Panc1 (cell line): ENCODE measurements at regions not wholly inside any gene's neighbourhood (a gene's known extent, or its start where the extent isn't known, plus 50 kb on each side); places are given as distances from the start of the nearest gene placed in this dataset.

Experiments
- ATAC-seq: fragments of 200-7000 bp; cut with Tn5 transposase; 2 replicates; pipeline ENCODE4 v1.9.1; 2020; ENCODE audit warnings: mild to moderate bottlenecking, moderate library complexity
- BruUV-seq: library from RNA; stranded (reverse); fragments of 400-500 nt; replicated peaks from 2 replicates; lab custom pipeline; 2021; lab: Mats Ljungman, UMichigan
- CTCF ChIA-PET: fragments of 300-600 bp; sonication (Branson Sonifier 250); formaldehyde crosslinking; loops from one replicate; lab custom pipeline; 2022; ENCODE audit warnings: antibody characterized with exemption; lab: Charles Lee
- POLR2A ChIA-PET: fragments of 300-600 bp; sonication (Branson Sonifier 250); formaldehyde crosslinking; loops from one replicate; lab custom pipeline; 2022; ENCODE audit warnings: antibody characterized with exemption; lab: Charles Lee
- DNase-seq: peaks from one replicate; pipeline ENCODE4 v3.0.0-alpha.2; 2010; ENCODE audit warnings: low read depth, low spot score
- H3K27ac ChIP-seq: 2 replicates; pipeline ENCODE4 v1.5.1; 2011; ENCODE audit warnings: mild to moderate bottlenecking, low read length, inconsistent platforms
- H3K27me3 ChIP-seq: fragments of 200-500 bp; sonication (Bioruptor generic); 2 replicates; pipeline ENCODE4 v1.6.0; 2014; ENCODE audit warnings: low read length, inconsistent platforms; ENCODE audit not compliant: control insufficient read depth, insufficient read depth
- H3K36me3 ChIP-seq: fragments of 200-500 bp; sonication (Bioruptor generic); 2 replicates; pipeline ENCODE4 v1.5.1; 2014; ENCODE audit warnings: inconsistent platforms, mild to moderate bottlenecking, low read length, moderate library complexity; ENCODE audit not compliant: control insufficient read depth, insufficient read depth
- H3K4me1 ChIP-seq: 2 replicates; pipeline ENCODE4 v1.5.1; 2011; ENCODE audit warnings: inconsistent platforms, mild to moderate bottlenecking, low read length, moderate library complexity; ENCODE audit not compliant: control insufficient read depth, insufficient read depth
- H3K4me3 ChIP-seq, 2 experiments: 2 replicates each; pipeline ENCODE4 v1.5.1; 2011 to 2012; ENCODE audit warnings: low read depth in 2 of 2, low read length in 2 of 2, mild to moderate bottlenecking in 2 of 2, inconsistent platforms in 1 of 2, moderate library complexity in 1 of 2
- H3K9me3 ChIP-seq: fragments of 200-500 bp; sonication (Bioruptor generic); 2 replicates; pipeline ENCODE4 v1.5.1; 2014; ENCODE audit warnings: low read depth, mild to moderate bottlenecking, inconsistent platforms, low read length, moderate library complexity; ENCODE audit not compliant: control insufficient read depth, insufficient read depth
- POLR2AphosphoS5 ChIP-seq: IDR thresholded peaks from 2 replicates; pipeline ENCODE4 v1.6.1; 2012; ENCODE audit warnings: mild to moderate bottlenecking, low read depth, low read length, moderate library complexity
- REST ChIP-seq, 2 experiments: IDR thresholded peaks; 2 replicates each; pipeline ENCODE4 v1.6.1; 2011 to 2012; ENCODE audit warnings: low read depth in 2 of 2, control low read depth in 1 of 2, low read length in 1 of 2, mild to moderate bottlenecking in 1 of 2, moderate library complexity in 1 of 2; ENCODE audit not compliant: insufficient read depth in 1 of 2
- SIN3A ChIP-seq: IDR thresholded peaks from 2 replicates; pipeline ENCODE4 v1.6.1; 2012; ENCODE audit warnings: low read depth, mild to moderate bottlenecking, low read length, moderate library complexity, borderline replicate concordance; ENCODE audit not compliant: insufficient read depth
- TCF7L2 ChIP-seq: IDR thresholded peaks from 2 replicates; pipeline ENCODE4 v1.6.1; 2011; ENCODE audit warnings: mild to moderate bottlenecking, low read depth, low read length, inconsistent platforms
- in situ Hi-C: cut with HindIII; loops from 2 replicates; pipeline ENCODE4 v1.10.0; 2016; ENCODE audit warnings: low sequenced_read_pairs, low pct_unique_long_range_greater_than_20kb
- intact Hi-C: fragments of 100-400 bp; cut with micrococcal nuclease; formaldehyde crosslinking; loops from one replicate; pipeline ENCODE4 v1.10.0; 2022; ENCODE audit not compliant: unreplicated experiment
- TF ChIP-seq, protein P1 (sequence below): fragments of 450-650 bp; IDR thresholded peaks from 2 replicates; pipeline ENCODE4 v1.5.1; 2017; ENCODE audit warnings: mild to moderate bottlenecking

- H3K27ac ChIP-seq: no peak overlapping the region
- H3K27me3 ChIP-seq: no peaks in the 10 kb centered on the region
- TF ChIP-seq, protein P1, sequence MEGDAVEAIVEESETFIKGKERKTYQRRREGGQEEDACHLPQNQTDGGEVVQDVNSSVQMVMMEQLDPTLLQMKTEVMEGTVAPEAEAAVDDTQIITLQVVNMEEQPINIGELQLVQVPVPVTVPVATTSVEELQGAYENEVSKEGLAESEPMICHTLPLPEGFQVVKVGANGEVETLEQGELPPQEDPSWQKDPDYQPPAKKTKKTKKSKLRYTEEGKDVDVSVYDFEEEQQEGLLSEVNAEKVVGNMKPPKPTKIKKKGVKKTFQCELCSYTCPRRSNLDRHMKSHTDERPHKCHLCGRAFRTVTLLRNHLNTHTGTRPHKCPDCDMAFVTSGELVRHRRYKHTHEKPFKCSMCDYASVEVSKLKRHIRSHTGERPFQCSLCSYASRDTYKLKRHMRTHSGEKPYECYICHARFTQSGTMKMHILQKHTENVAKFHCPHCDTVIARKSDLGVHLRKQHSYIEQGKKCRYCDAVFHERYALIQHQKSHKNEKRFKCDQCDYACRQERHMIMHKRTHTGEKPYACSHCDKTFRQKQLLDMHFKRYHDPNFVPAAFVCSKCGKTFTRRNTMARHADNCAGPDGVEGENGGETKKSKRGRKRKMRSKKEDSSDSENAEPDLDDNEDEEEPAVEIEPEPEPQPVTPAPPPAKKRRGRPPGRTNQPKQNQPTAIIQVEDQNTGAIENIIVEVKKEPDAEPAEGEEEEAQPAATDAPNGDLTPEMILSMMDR: no peak
- TF ChIP-seq TCF7L2 (no peak), REST (IDR thresholded peaks at IDR 0.05; ENCODE audit: insufficient read depth in 1 of 2, low read depth in 2 of 2, low read length in 1 of 2) (no peak), SIN3A (no peak), POLR2AphosphoS5 (no peak)
- no TSS peak for BruUV-seq
- intact Hi-C loops: no loop called here
- CTCF ChIA-PET: no interaction called here
- ATAC-seq: no peak
- no peak for DNase-seq
- peaks cover 2% of the 10 kb centered on the region for H3K4me1 ChIP-seq
- H3K36me3 ChIP-seq: no peaks in the 10 kb centered on the region
- no peaks in the 10 kb centered on the region for H3K9me3 ChIP-seq
- POLR2A ChIA-PET: no interaction called here
- in situ Hi-C loops: no loop called here
- no peak overlapping the region for H3K4me3 ChIP-seq
Observed at GRCh38 chr4:186952709-186953108, 229.1 kb upstream of the FAT1 start.

DNA sequence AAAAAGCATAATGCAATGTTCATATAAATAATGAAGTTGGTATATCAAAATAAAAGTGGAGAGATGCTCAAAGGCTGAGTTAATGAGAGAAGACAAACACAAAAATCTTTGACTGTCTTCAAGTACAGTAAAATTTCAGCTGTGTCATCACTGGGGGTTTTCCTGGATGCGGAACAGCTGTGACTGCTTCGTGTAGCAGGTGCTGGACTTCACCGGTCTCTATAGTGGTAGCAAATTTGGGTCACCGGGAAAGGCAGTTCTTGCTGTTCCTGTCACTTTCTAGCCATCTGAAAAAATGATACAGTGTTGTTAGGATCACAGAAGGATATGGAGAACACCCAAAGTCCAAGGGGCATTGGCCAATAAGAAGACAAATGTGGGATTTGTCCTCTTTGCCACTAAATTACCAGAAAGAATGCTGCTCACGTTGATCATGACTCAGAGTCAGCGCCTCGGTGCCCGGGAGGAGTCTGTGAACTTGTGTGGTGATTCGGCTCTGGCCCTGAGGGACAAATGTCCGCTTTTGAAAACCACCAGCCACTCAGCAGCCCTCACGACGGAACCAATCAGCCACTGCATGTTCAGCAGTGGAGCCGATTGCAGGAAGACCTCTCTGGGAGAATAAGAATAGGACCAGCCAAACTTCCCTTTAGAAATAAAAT, 230.1 kb upstream of the FAT1 start:
- intact Hi-C loops (no loop called here), in situ Hi-C loops (no loop called here)
- Histone ChIP-seq H3K36me3 (no peaks in the 10 kb centered on the region), H3K9me3 (no peaks in the 10 kb centered on the region), H3K27ac (no peak overlapping the region), H3K4me1 (no peaks in the 10 kb centered on the region), H3K4me3 (no peak overlapping the region), H3K27me3 (no peaks in the 10 kb centered on the region)
- CTCF ChIA-PET: no interaction called here
- ATAC-seq: no peak
- no peak for DNase-seq
- BruUV-seq: no TSS peak
- POLR2A ChIA-PET: no interaction called here
- no peak for TF ChIP-seq SIN3A
- no peak for TF ChIP-seq POLR2AphosphoS5
- TF ChIP-seq, protein P1: no peak
- TF ChIP-seq REST (IDR thresholded peaks at IDR 0.05; ENCODE audit: insufficient read depth in 1 of 2, low read depth in 2 of 2, low read length in 1 of 2): no peak
- no peak for TF ChIP-seq TCF7L2
